ENCODE measurements at regions not wholly inside any gene's neighbourhood (a gene's known extent, or its start where the extent isn't known, plus 50 kb on each side); places are given as distances from the start of the nearest gene placed in this dataset.

GRCh38 chr3:44072601-44073540 is 168.8 kb upstream of the TOPAZ1 start:
- no peak overlapping the region for H2BK120ac ChIP-seq (ENCODE audit: low read depth, low read length)
- H4K91ac ChIP-seq (ENCODE audit: insufficient read depth, low read depth, low read length), result no peak overlapping the region
- no peak overlapping the region for H3K14ac ChIP-seq (replicated peaks; ENCODE audit: low read depth, low read length)
- no peak overlapping the region for H2BK5ac ChIP-seq (ENCODE audit: low read depth, low read length, poor library complexity, severe bottlenecking)
- no peak overlapping the region for H3K18ac ChIP-seq (ENCODE audit: low read depth, low read length)
- no peaks in the 10 kb centered on the region for H4K20me1 ChIP-seq (ENCODE audit: insufficient read depth, low read length)
- no peak overlapping the region for H3K4me2 ChIP-seq (ENCODE audit: low read depth, low read length)
- no peak overlapping the region for H2BK20ac ChIP-seq (ENCODE audit: low read depth, low read length)
- POLR2A ChIA-PET (ENCODE audit: unreplicated experiment), result no interaction called here
- H3K9me1 ChIP-seq (ENCODE audit: insufficient read depth, low read length), result no peaks in the 10 kb centered on the region
- H4K5ac ChIP-seq (ENCODE audit: low read depth, low read length), result no peak overlapping the region
- H3K9me3 ChIP-seq (ENCODE audit: control insufficient read depth, insufficient read depth, low read length), result no peaks in the 10 kb centered on the region
- H3K27me3 ChIP-seq (ENCODE audit: control insufficient read depth, insufficient read depth, low read length), result peaks cover 13% of the 10 kb centered on the region
- no peak overlapping the region for H3K23ac ChIP-seq (ENCODE audit: low read depth, low read length)
- no peak overlapping the region for H2AK9ac ChIP-seq (replicated peaks; ENCODE audit: low read depth, low read length, poor library complexity)
- no peak overlapping the region for H3K56ac ChIP-seq (ENCODE audit: extremely low read depth, insufficient read depth, low read length)
- no peaks in the 10 kb centered on the region for H3K36me3 ChIP-seq (ENCODE audit: control insufficient read depth, insufficient read depth, low read length)
- no peak overlapping the region for H3K27ac ChIP-seq (ENCODE audit: insufficient read depth, low read length)
- H3K4me1 ChIP-seq (ENCODE audit: control insufficient read depth, insufficient read depth, low read length), result no peaks in the 10 kb centered on the region
- TF ChIP-seq MAZ (IDR thresholded peaks at IDR 0.05; ENCODE audit: borderline replicate concordance, low read depth, low read length), result no peak
- TF ChIP-seq CTCF (conservative IDR thresholded peaks at IDR 0.05; ENCODE audit: low read depth, low read length), result no peak
- no peak for TF ChIP-seq MXI1 (IDR thresholded peaks at IDR 0.05; ENCODE audit: borderline replicate concordance, low read depth, low read length)
- no peak for TF ChIP-seq MAFK (IDR thresholded peaks at IDR 0.05; ENCODE audit: low read depth, low read length)
- no peak for TF ChIP-seq BHLHE40 (IDR thresholded peaks at IDR 0.05; ENCODE audit: low read depth, low read length)
- no peak for TF ChIP-seq NFE2L2 (IDR thresholded peaks at IDR 0.05; ENCODE audit: low read depth, low read length)
- no peak for TF ChIP-seq RCOR1 (IDR thresholded peaks at IDR 0.05; ENCODE audit: insufficient replicate concordance, low read length)
- TF ChIP-seq POLR2A (IDR thresholded peaks at IDR 0.05; ENCODE audit: low read depth, low read length), result no peak
- no peak for TF ChIP-seq RAD21 (IDR thresholded peaks at IDR 0.05; ENCODE audit: low read length)
- TF ChIP-seq FOS (IDR thresholded peaks at IDR 0.05; ENCODE audit: low read depth, low read length), result no peak
- TF ChIP-seq CHD1 (IDR thresholded peaks at IDR 0.05; ENCODE audit: low read depth, low read length), result no peak
- TF ChIP-seq CEBPB (IDR thresholded peaks at IDR 0.05; ENCODE audit: low read depth, low read length), result no peak
- no peak for TF ChIP-seq ELK1 (IDR thresholded peaks at IDR 0.05; ENCODE audit: borderline replicate concordance, low read depth, low read length)
- TF ChIP-seq SMC3 (IDR thresholded peaks at IDR 0.05; ENCODE audit: low read depth, low read length), result no peak
- no peak for TF ChIP-seq RFX5 (IDR thresholded peaks at IDR 0.05; ENCODE audit: low read depth, low read length)
- intact Hi-C loops (cut with micrococcal nuclease), result no loop called here
- H3K9ac ChIP-seq (ENCODE audit: low read depth, low read length), result no peak overlapping the region
- dilution Hi-C loops (cut with HindIII; ENCODE audit: low sequenced_read_pairs, unreplicated experiment), result no loop called here
- CTCF ChIA-PET, result interaction anchor here (0.6 kb wide), 1 partner anchor 246 kb away, joined by 3 read pairs; no protein-coding TSS in a partner anchor
- peak overlapping the region; percentile 3 for H2AFZ ChIP-seq (replicated peaks; ENCODE audit: low read length, poor library complexity)
- H3K79me1 ChIP-seq (ENCODE audit: low read depth in 1 of 2, low read length in 2 of 2), result no peaks in the 10 kb centered on the region
- H4K8ac ChIP-seq (ENCODE audit: low read depth in 2 of 2, low read length in 2 of 2), result no peak overlapping the region
- no TSS peak for BruUV-seq (replicated peaks)
- ATAC-seq (ENCODE audit: low read depth), result no peak
- no peak overlapping the region for H3K4ac ChIP-seq (ENCODE audit: low read depth, low read length)
- H2AK5ac ChIP-seq (ENCODE audit: low read depth, low read length), result no peak overlapping the region
- in situ Hi-C loops (cut with MboI; ENCODE audit: low sequenced_read_pairs), result no loop called here
- H3K4me3 ChIP-seq (ENCODE audit: insufficient read depth, low read depth, low read length), result no peak overlapping the region
- WGBS, 2 experiments (ENCODE audit: extremely low coverage in 2 of 2, insufficient read length in 1 of 2), result 73% methylated on average over 4 of the region's 11 CpGs; no CpG with 5 or more reads in 1 of the 2 experiments
- no peak for DNase-seq
- H2BK15ac ChIP-seq (ENCODE audit: low read depth, low read length), result no peak overlapping the region

Data from IMR-90 (cell line).